GM18868 (cell line): ENCODE measurements at regions not wholly inside any gene's neighbourhood (a gene's known extent, or its start where the extent isn't known, plus 50 kb on each side); places are given as distances from the start of the nearest gene placed in this dataset.
"Not testable (repeated sequence)": the region's sequence is repeated elsewhere in the genome, so short reads cannot be mapped to it uniquely, and the experiment has no call there.

Experiments
- ATAC-seq: cut with Tn5 transposase; IDR thresholded peaks from one replicate; pipeline ENCODE4 v1.9.1; 2021; ENCODE audit warnings: mild to moderate bottlenecking, moderate library complexity; ENCODE audit not compliant: unreplicated experiment

DNA sequence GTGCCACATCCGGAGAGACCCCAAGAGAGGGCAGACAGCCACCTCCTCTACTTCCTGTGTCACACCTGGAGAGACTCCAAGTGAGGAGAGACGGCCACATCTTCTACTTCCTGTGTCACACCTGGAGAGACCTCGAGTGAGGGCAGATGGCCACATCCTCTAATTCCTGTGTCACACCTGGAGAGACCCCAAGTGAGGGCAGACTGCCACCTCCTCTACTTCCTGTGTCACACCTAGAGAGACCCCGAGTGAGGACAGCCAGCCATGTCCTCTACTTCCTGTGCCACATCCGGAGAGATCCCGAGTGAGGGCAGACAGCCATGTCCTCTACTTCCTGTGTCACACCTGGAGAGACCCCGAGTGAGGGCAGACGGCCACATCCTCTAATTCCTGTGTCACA lies 150.7 kb upstream of the CDH4 start:
- ATAC-seq: not testable (repeated sequence)

DNA sequence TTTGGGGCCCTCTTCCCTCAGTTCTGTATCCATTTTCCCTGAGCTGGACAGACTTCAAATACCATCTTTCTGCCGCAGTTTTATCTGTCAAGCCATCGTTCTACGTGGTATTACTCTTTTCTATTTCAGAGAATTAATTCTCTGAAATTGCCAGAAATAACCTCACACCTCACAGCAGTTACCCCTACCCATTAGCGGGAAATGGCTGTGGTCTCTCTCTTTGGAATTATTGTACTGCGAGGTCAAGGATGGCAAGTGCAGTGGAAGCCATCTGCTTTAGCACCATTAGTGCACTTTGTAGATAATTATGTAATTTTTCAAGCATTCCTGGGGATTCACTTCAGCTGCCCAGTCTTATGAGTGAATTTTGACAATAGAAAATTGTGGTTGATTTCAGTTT lies 147.8 kb upstream of the CDH4 start:
- ATAC-seq: no peak

DNA sequence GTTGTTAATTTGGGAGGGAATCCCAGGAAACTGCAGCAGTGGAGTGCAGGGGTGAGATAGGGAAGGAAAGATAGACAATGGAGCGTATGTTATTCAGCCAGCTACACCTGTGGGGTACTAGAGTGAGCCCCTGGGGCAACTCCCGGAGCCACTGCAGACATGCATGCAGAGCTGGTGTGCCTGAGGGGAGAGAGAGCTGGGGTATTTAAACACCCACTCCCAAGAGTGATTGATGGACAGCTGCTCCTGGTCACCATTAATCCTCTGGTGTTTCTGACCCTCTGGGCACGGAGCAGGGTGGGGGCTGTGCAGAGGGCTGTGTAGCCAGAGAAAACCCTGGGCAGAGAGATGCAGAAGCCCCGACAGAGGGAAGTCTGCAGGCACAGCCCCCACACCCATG lies 146.7 kb upstream of the CDH4 start:
- ATAC-seq: no peak

DNA sequence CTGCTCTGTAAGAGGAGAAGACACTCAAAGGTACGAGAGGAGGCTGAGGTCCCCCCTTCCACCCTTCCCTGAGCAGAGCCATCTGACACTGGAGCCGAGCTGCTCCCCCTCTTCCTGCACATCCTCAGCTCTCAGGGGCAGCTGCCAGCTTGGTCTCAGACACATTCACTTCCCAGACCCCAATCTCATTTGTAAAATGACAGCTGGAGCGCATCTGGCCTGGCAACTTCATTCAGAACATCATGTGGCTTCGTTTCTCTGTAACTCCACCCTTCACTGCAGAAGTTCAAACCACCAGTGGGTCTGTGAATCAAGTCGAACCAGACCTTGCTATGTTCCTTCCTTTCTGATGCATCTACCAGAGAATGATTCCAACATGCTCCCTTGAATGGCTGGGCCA lies 145.6 kb upstream of the CDH4 start:
- no peak for ATAC-seq

DNA sequence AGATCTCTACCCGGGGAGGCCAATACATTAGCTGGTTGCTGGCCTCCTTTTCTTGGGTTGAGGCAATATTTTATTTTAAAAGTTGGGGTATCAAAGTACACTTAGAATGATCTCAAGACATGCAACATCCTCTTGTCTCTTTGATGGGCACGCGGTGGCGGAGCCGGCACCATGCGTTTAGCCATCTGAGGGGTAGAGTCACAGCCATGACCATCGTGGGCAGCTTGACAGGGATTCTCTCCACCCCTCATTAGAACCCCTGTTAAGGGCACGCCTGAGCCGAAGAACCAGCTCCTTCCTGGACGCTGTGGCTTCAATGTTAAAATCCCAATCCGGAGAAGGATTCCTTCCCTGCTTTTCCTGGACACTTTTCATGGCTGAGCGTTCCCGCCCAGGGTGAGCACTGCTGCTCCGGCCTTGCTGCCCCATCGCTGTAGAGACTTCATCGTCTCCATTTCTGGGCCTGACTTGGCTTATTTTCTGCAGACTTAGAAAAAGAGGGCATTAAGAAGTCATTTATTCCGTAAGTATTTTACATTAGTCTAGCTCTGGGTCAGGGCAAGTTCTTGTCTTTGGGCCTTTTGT lies 142.7 kb upstream of the CDH4 start:
- ATAC-seq: no peak

DNA sequence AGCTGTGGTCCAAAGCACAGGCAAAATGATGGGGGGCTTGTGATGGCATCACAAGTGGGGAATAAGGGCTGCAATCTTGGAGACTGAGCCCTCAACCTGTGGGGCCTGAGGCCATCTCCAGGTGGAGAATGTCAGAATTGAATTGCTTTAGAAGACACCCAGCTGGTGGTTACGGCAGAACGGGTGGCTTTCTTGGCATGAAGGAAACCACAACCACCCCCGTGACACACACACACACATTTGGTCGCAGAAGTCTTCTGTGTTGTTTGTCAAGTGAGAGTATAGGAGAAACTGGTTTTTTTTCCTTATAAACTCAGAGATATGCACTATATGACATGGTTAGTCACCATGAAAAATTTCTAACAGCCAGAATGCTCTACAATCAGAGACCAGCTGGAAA lies 139.5 kb upstream of the CDH4 start:
- no peak for ATAC-seq

DNA sequence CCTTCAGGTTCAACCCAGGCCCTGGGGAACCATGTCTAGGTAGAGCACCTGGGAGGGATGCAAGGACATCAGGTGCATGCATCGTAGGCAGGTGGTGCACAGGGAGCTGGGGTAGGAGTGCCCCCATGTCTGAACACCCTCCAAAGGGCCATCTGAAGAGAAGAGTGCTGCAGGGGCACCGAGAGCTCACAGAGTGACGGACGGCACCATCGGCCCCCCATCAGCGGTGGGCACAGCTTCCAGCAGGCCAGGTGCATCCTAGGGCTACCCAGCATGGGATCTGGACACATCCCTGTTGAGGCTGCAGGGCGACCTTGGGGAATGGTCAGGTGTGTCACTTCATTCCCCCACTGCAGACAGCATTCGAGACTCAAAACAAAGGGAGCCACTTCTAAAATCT lies 138.3 kb upstream of the CDH4 start:
- no peak for ATAC-seq

DNA sequence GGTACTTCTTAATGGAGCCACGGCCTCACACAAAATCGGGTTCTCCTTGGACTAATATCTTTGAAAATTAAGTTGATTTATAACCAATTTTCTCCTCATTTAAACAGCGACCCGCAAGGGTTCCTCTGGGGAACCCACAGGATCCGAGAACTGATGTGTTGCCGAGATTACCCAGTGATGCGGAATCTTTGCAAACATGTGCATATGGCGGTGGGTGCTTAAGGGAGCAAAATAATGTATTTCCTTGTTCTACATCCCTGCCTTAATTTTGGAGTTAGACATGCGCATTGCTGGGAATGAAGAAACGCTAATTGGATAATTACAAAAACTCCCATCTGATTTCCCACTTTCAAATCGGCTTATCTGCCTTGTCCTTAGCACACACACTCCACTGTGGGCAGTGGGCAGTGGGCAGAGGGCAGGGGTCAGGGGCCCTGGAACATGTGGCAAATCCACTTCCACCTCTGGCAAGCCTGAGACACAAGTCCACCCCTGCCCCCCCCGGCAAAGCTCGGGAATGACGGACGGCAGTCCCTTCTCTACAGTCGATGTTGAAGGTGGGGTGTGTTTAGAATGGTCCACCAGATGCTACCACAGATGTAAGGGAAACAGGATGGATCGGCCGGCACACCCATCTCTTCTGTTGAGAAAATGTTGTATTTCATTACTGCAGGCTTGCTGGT lies 137.4 kb upstream of the CDH4 start:
- no peak for ATAC-seq

DNA sequence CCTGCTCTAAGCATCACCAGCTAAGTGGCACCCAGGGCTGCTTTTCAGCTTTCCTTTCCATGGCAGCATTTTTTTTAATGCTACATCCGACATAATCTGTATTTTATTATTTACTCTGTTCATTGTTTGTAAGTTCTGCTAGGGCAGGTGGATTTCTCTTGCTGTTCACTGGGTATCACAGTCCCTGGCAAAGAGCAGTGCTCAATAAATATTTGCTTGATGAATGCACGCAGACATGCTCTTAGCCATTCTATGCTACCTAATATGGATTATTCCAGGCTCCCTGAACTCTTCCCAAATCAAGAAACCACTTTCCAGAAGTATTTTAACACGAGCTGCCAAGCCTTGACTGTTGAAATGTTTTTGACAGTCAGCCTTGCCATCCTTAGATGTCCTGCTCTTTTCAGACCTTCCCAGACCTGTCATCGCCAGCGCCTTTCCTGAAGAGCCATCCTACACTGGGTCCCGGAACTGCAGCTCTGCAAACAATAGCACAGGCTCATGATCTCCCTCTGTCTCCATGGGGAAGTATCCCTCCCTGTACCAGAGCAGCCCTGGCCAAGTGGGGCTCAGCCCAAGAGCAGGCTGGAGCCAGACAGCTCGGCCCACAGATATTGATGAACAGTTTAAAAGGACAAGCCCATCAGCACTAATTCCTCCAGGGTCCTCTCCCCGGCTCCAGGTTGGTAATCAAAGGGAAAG lies 136.5 kb upstream of the CDH4 start:
- no peak for ATAC-seq

DNA sequence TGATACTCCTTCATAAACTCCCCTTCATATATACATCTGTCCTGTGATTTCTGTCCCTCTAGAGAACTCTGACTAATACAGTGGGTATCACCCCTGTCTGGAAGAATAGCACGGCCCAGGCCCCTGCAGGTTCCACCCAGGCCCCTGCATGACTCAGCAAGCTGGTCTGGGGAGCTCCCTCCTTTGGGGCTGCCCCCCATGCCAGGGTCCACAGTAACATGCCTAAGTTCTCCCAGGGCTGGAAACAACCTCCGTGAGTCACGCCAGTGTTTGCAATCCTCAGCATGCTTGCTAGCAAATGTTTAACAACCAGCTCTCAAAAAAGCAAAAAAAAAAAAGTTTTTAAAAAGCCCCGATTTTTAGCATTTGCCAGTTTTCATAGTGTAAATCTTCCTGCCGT lies 134.3 kb upstream of the CDH4 start:
- ATAC-seq: no peak

DNA sequence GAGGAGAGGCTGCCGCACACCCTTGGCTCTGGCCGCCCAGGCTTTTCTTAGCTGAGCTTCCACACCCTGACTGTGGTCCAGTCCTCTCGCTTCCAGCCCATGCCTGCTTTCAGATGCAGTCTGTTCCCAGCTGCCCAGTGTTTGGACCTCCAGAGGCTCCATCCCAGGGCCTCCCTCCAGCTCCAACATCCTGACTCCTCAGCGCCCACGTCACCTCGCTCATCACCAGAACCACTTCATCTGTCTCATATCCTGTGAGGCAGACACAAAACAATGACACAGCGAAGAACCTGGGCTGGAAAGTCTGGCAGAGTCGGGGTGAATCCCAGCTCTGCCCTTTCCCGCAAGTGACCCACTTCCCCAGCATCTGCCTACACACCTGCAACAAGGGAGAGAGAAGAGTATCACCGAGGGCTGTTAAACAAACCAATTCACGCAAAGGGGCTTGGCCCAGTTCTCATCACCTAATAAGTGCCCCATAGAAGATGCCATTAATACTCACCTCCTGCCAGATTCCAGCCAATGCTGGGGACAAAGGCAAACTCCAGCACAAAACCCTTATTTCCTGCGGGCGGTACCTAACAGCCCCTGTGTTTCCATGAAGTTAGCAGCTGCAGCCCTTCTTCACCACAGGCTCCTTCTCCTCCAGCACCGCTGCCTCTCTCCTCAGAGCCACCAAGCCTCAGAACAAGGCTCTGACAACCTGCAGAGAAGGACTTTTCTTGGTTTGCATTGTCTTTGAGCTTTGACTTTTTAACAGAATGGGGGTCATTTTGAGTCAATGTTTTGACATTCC lies 133.4 kb upstream of the CDH4 start:
- no peak for ATAC-seq

DNA sequence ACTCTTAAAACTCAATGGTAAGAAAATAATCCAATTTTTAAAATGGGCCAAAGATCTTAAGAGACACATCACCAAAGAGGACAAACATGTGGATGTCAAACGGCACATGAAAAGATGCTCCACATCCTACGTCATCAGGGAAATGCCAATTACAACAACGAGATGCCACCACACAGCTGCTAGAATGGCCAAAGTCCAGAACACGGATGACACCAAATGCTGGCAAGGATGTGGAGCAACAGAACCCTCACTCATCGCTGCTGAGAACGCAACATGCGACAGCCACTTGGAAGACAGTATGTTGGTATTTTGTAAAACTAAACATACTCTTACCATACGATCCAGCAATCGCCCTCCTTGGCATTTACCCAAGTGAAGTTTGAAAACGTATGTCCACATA lies 132.8 kb upstream of the CDH4 start:
- no peak for ATAC-seq

DNA sequence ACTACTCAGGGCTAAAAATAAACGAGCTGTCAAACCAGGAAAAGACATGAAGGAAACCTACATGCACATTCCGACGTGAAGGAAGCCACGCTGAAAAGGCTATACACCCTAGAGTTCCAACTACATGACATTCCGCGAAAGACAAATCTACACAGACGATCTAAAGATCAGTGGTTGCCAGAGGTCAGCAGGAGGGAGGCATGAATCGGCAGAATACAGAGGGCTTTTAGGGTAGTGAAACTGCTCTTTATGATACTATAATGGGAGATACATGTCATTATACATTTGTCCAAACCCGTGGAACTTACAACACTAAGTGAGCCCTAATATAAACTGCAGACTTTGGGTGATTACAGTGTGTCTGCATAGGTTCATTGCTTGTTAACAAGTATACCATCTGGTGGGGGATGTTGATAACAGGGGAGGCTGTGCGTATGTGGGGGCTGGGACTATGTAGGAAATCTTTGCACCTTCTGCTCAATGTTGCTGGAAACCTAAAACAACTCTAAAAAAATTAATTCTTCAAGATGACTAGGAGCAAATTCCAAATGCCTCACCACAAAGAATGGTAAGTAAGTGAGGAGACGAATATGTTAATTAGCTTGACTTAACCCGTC lies 132.2 kb upstream of the CDH4 start:
- no peak for ATAC-seq

DNA sequence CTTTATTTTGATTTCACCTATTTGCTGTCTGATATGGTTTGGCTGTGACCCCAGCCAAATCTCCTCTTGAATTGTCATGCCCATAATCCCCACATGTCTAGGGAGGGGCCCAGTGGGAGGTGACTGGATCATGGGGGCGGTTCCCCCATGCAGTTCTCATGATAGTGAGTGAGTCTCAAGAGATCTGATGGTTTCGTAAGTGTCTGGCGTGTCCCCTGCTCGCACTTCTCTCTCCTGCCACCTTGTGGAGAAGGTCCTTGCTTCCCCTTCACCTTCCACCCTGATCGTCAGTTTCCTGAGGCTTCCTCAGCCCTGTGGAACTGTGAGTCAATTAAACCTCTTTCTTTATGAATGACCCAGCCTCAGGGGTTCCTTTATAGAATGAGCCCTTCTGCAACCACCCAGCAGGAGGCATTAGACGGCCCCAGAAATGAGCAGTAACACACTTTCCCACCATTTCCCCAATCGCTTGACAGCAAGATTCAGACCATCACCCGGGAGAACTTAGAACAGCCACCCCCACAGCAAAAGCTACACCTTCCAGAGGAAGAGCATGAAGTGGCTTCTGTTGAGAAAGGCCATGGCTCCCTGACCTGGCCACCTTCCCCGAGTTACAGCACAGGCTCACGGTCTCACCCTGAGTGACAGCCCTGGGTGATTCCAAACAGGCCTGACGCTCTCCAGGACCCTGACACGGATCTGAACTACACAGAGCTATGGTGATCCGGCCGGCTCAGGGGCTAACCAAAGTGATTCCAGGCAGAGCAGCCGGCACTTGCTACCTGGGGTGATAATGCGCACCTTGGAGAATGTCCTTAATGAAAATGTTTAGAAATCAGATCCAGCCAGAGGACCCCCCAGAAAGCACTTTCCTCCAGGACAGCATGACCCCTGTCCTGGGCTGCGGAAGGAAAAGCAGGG lies 131.2 kb upstream of the CDH4 start:
- ATAC-seq: no peak

DNA sequence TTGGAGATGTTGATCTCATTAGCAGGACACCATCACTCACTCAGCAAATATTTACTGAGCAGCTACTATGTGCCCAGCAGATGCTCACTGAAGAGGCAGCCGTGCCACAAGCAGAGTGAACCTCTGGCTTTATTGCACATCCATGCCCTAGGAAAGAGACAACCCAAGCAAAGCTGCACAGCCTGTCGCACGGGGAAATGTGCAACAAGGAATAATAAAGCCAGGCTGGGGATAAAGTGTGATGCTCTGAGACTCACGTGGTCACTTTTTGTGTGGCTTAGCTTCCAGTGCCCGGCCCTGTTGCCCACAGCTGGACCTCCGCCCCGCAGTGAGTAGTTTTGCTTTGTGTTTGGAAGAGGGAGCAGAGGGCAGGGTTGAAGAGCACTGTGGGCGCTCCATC lies 130.4 kb upstream of the CDH4 start:
- no peak for ATAC-seq

DNA sequence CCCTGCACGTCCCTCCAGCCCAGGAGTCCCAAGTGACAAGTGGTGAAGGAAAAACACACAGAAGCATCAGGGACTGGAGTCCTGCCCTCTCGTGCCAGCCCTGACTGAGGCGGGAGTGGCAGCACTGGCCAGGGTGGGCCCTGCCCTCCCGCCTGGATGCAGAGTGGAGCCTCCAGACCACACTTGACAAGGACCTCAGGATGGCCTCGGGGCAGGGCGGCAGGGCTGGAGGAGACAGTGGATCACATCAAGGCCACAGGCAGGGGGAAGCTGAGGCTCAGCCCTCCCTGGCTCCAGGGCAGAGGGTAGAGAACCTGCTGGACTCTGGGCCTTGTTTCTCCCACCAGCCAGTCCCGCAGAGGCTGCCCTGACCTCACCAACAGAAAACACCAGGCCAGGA lies 128.8 kb upstream of the CDH4 start:
- no peak for ATAC-seq

DNA sequence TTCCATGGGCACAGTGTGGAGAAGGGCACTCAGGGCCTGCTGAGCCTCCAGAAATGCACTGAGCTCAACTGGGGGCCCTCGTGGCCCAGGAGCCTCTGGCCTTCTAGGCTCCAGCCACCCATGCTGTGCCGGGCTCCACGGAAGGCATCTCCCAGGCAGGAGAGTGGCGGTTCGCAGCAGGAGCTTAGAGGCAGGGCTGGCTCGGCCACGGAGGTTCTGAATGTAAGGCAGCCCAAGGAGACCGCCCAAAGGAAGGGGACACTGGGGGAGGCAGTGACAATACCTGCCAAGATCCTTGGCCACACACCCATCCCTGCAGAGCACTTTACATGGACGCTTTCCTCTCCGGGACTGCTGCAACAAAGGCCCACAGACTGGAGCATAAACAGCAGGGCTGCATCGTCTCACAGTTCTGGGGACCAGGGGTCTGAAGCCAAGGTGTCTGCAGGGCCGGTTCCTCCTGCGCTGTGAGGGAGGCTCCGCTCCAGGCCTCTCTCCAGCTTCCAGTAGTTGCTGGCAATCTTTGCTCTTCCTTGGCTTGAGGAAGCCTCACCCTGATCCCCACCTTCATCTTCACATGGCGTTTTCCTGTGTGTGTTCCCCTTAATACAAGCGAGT lies 128.2 kb upstream of the CDH4 start:
- no peak for ATAC-seq

DNA sequence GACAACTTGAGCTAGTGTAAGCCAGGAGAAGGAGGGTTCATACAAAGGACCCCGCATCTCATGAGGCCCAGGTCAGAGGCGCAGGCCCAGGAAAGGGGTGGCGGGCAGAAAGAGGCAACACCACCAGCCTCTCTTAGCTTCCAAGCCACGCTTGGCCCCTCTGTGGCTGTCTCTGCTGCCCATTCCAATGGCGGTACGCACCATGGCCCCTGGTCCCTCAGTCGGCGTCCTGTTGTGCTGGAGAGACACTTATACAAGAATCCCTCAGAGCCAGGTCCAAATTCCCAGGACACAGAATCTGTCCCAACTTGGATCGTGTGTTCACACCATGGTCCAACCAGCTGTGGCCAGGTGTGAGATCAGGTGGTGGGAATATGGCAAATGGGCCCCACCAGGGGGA lies 127.0 kb upstream of the CDH4 start:
- no peak for ATAC-seq

DNA sequence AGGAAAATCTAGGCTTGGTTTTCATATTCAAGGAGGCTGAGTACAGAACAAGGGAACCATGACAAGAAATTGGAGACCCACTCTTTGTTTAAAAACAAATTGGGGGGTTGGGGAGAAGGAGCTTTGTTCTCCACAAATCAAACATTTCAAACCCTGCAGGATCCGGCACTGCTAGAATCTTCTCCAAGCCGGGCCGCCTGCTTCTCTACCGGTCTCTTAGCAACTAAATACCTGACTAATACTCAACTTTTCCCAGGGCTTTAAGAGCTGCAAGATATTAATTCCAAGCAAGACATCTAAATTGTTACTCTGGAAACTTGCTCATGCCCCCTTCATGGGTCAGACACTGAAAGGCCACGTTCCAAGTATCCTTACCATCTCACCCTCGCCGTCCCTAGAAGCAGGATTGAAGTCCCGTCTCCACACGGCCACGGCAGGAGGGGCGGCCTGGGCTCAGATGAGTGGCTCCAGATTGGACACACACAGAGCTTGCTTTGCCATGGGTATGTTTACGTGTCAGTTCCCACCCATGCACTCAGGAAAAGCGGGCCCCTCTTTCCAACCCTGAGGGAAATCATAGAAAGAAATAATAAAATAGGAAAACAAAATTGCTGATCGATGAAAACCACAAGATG lies 126.4 kb upstream of the CDH4 start:
- ATAC-seq: no peak
